Spleen (tissue), 11 donors: ENCODE measurements at regions not wholly inside any gene's neighbourhood (a gene's known extent, or its start where the extent isn't known, plus 50 kb on each side); places are given as distances from the start of the nearest gene placed in this dataset.

ENCODE experiments used
- DNase-seq: peaks from one replicate; pipeline ENCODE4 v3.0.0-alpha.2; 2020
- H3K27ac ChIP-seq, 8 donors: fragments of 200-600 bp; sonication (generic) in 7 of 8; 1 replicate in 4 of 8; 2 replicates in 4 of 8; pipeline versions ENCODE4 v1.5.0 to v1.8.0; 2016 to 2021; ENCODE audit warnings: inconsistent platforms in 4 of 8, mild to moderate bottlenecking in 4 of 8, moderate library complexity in 1 of 8
- H3K27me3 ChIP-seq, 7 donors: fragments of 200-600 bp; sonication (generic) in 6 of 7; replicated peaks in 1 of 7; 1 replicate in 4 of 7; 2 replicates in 3 of 7; pipeline versions ENCODE4 v1.5.0 to v1.8.0; 2016 to 2021; ENCODE audit warnings: inconsistent platforms in 3 of 7, mild to moderate bottlenecking in 1 of 7
- H3K36me3 ChIP-seq, 6 donors: fragments of 200-600 bp; sonication (generic) in 5 of 6; 1 replicate in 4 of 6; 2 replicates in 2 of 6; pipeline versions ENCODE4 v1.5.0 to v1.8.0; 2016 to 2021; ENCODE audit warnings: inconsistent platforms in 2 of 6
- H3K4me1 ChIP-seq, 6 donors: fragments of 200-600 bp; sonication (generic) in 5 of 6; 1 replicate in 3 of 6; 2 replicates in 3 of 6; pipeline versions ENCODE4 v1.5.0 to v1.8.0; 2016 to 2021; ENCODE audit warnings: inconsistent platforms in 3 of 6
- H3K4me3 ChIP-seq, 8 donors: fragments of 200-600 bp; sonication (generic) in 7 of 8; 1 replicate in 4 of 8; 2 replicates in 4 of 8; pipeline versions ENCODE4 v1.5.0 to v1.8.0; 2016 to 2021; ENCODE audit warnings: inconsistent platforms in 4 of 8, mild to moderate bottlenecking in 4 of 8, moderate library complexity in 2 of 8
- H3K9me3 ChIP-seq, 8 donors: fragments of 200-600 bp; sonication (generic) in 7 of 8; 1 replicate in 4 of 8; 2 replicates in 4 of 8; pipeline versions ENCODE4 v1.5.0 to v1.8.0; 2016 to 2021; ENCODE audit warnings: inconsistent platforms in 4 of 8
- CTCF ChIP-seq, 11 experiments: fragments of 200-600 bp in 7 of 11; fragments of 450-650 bp in 4 of 11; sonication (generic) in 4 of 11; IDR thresholded peaks in 8 of 11; conservative IDR thresholded peaks in 3 of 11; 1 replicate in 7 of 11; 2 replicates in 4 of 11; pipeline versions ENCODE4 v1.4.0 to v1.8.0; 2016 to 2021; ENCODE audit warnings: antibody characterized with exemption in 11 of 11, inconsistent platforms in 4 of 11, mild to moderate bottlenecking in 1 of 11
- POLR2A ChIP-seq, 3 donors: fragments of 450-650 bp; IDR thresholded peaks; one replicate each; pipeline ENCODE4 v1.5.1; 2017; ENCODE audit warnings: antibody characterized with exemption in 3 of 3, mild to moderate bottlenecking in 1 of 3
- POLR2AphosphoS5 ChIP-seq, 3 donors: sonication (generic); formaldehyde crosslinking; IDR thresholded peaks; one replicate each; pipeline ENCODE4 v1.5.1; 2017; ENCODE audit warnings: antibody characterized with exemption in 3 of 3
- WGBS, 5 donors: extraction: QIAGEN DNeasy Blood & Tissue Kit in 3 of 5; methylation state at CpG; one replicate each; pipeline versions ENCODE4 v1.1.5 to v1.1.7; 2013 to 2018; 5-methylcytosine and 5-hydroxymethylcytosine counted together
- intact Hi-C: fragments of 100-400 bp; cut with DNase I; formaldehyde crosslinking; loops from one replicate; pipeline ENCODE4 v1.15.0; 2023; ENCODE audit warnings: low total_unique reads
- donor health status: healthy with polysubstance abuse.
- donor health status: DM: no; HTN: no; CAD: no; lungs with moderate emphysema.
- donor health status: DM: no; HTN: no; CAD: no.
- donor health status: Bipolar disorder and iron deficiency.
- donor health status: healthy.
- donor health status: DM: no; HTN: no; CAD: no.
- donor health status: DM: yes; HTN: yes; CAD: no.

GRCh38 chr2:150588506-150588870, 101.0 kb upstream of the RND3 start:
- peaks cover 0 to 3% (median 0%) of the 10 kb centered on the region in 6 donors for H3K4me1 ChIP-seq
- no peak for TF ChIP-seq POLR2A (IDR thresholded peaks at IDR 0.05)
- no peak for TF ChIP-seq CTCF (IDR thresholded peaks at IDR 0.05 in 8 of 11, conservative IDR thresholded peaks at IDR 0.05 in 3 of 11)
- peak overlapping the region in 3 of 8 donors; percentile 14 to 30 (median 29) for H3K27ac ChIP-seq
- no peaks in the 10 kb centered on the region for H3K36me3 ChIP-seq
- intact Hi-C loops: no loop called here
- no peak overlapping the region for H3K4me3 ChIP-seq
- DNase-seq: no peak
- WGBS, 5 donors: 81 to 94% (median 90%) methylated on average over 2 of the region's 2 CpGs
- H3K27me3 ChIP-seq: no peaks in the 10 kb centered on the region
- H3K9me3 ChIP-seq: no peaks in the 10 kb centered on the region

GRCh38 chr2:150587547-150588505, 100.4 kb upstream of the RND3 start:
- H3K4me1 ChIP-seq: peaks cover 0 to 3% (median 0%) of the 10 kb centered on the region in 6 donors
- no peaks in the 10 kb centered on the region for H3K36me3 ChIP-seq
- H3K9me3 ChIP-seq: no peaks in the 10 kb centered on the region
- no peak for DNase-seq
- no peak overlapping the region for H3K4me3 ChIP-seq
- H3K27ac ChIP-seq: peak overlapping the region in 5 of 8 donors; percentile 17 to 62 (median 39)
- 39 to 52% (median 51%) methylated on average over 10 of the region's 10 CpGs for WGBS, 5 donors
- intact Hi-C loops: no loop called here
- TF ChIP-seq CTCF (IDR thresholded peaks at IDR 0.05 in 8 of 11, conservative IDR thresholded peaks at IDR 0.05 in 3 of 11) (no peak), POLR2AphosphoS5 (IDR thresholded peaks at IDR 0.05) (no peak), POLR2A (IDR thresholded peaks at IDR 0.05) (no peak)
- no peaks in the 10 kb centered on the region for H3K27me3 ChIP-seq

GRCh38 chr2:150586858-150587257, 99.4 kb upstream of the RND3 start:
- Histone ChIP-seq H3K4me1 (peaks cover 0 to 3% (median 0%) of the 10 kb centered on the region in 6 donors), H3K36me3 (no peaks in the 10 kb centered on the region), H3K9me3 (no peaks in the 10 kb centered on the region), H3K27ac (no peak overlapping the region), H3K27me3 (no peaks in the 10 kb centered on the region), H3K4me3 (no peak overlapping the region)
- no peak for DNase-seq
- TF ChIP-seq POLR2AphosphoS5 (IDR thresholded peaks at IDR 0.05) (peak in 1 of 3 donors; percentile 13), POLR2A (IDR thresholded peaks at IDR 0.05) (no peak)
- intact Hi-C loops: no loop called here
- 51 to 67% (median 55%) methylated on average over 3 of the region's 3 CpGs for WGBS, 5 donors

- TF ChIP-seq CTCF (IDR thresholded peaks at IDR 0.05 in 8 of 11, conservative IDR thresholded peaks at IDR 0.05 in 3 of 11) (no peak), POLR2AphosphoS5 (IDR thresholded peaks at IDR 0.05) (no peak), POLR2A (IDR thresholded peaks at IDR 0.05) (no peak)
- Histone ChIP-seq H3K27ac (no peak overlapping the region), H3K36me3 (no peaks in the 10 kb centered on the region), H3K4me1 (peaks cover 0 to 3% (median 0%) of the 10 kb centered on the region in 6 donors), H3K27me3 (no peaks in the 10 kb centered on the region), H3K4me3 (no peak overlapping the region), H3K9me3 (no peaks in the 10 kb centered on the region)
- DNase-seq: no peak
- WGBS, 5 donors: 79 to 91% (median 81%) methylated on average over 4 of the region's 4 CpGs
- intact Hi-C loops: no loop called here
These were observed 97.9 kb upstream of the RND3 start for GRCh38 chr2:150585221-150585971.
